Central memory CD8-positive, alpha-beta T cell (primary cell): ENCODE measurements at regions not wholly inside any gene's neighbourhood (a gene's known extent, or its start where the extent isn't known, plus 50 kb on each side); places are given as distances from the start of the nearest gene placed in this dataset.
A peak's percentile ranks its signal among the peaks of the same experiment; 100 is the strongest.

Experiments used
- ATAC-seq: fragments of 150-1000 bp; cut with Tn5 transposase; replicated peaks from 2 replicates; pipeline ENCODE4 v1.10.0; 2022; ENCODE audit warnings: mild to moderate bottlenecking, moderate FRiP score, moderate number of reproducible peaks; ENCODE audit not compliant: poor library complexity, severe bottlenecking; ENCODE audit errors: extremely low read depth
- DNase-seq, 2 donors: peaks; one replicate each; pipeline ENCODE4 v3.0.0; 2021; ENCODE audit warnings: low spot score in 2 of 2
- H3K27ac Mint-ChIP-seq: one replicate; pipeline ENCODE4 v1.8.0; 2022; ENCODE audit warnings: low read depth, mild to moderate bottlenecking, moderate library complexity, mixed read lengths
- H3K27me3 Mint-ChIP-seq: one replicate; pipeline ENCODE4 v1.8.0; 2022; ENCODE audit warnings: mixed read lengths
- H3K36me3 Mint-ChIP-seq: one replicate; pipeline ENCODE4 v1.8.0; 2022; ENCODE audit warnings: mild to moderate bottlenecking, moderate library complexity, mixed read lengths; ENCODE audit not compliant: insufficient read depth
- H3K4me1 Mint-ChIP-seq: one replicate; pipeline ENCODE4 v1.8.0; 2022; ENCODE audit warnings: mixed read lengths
- H3K4me3 Mint-ChIP-seq: one replicate; pipeline ENCODE4 v1.8.0; 2022; ENCODE audit warnings: mild to moderate bottlenecking, moderate library complexity, mixed read lengths
- H3K9me3 Mint-ChIP-seq: one replicate; pipeline ENCODE4 v1.8.0; 2022; ENCODE audit warnings: mixed read lengths

DNA sequence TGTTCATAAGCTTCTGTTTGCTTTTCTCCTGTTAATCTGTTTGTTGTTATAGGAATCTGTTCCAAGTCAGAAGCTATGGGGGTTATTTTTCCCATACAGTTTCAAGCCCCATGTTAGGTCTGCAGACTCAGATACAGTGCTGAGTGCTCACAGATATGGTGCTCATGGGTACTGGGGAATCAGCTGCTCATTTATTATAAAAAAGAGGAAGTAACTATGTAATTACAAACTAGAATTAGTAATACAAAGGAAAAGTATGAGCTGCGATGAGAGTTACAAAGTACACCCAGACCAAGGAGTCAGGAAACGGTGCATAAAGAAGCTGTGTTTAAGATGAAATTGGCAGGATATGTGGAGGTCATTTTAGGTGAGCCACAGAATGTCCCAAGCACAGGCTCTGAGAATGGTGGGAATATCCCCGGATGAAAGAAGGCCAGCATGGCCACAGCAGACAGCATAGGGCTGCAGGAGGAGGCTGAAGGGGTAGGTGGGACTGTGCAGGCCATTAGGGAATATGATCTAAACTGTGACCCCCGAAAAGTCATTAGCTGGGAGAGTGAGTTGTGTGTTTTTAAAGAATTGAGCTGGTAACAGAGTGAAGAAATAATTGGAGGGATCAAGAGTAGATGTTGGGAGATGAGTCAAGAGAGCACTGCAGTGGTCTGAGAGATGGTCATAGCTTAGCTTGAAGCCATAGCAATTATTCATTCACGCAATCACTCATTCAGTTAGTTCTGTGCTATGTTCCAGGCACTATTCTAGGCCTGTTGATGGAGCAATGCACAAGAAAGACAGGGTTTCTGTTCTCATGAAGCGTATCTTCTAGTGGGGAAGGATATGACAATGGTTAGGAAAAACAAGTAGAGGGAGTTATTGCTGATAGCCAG lies 177.4 kb upstream of the UBL3 start:
- no peak for DNase-seq
- Mint-ChIP-seq H3K9me3 (no peaks in the 10 kb centered on the region), H3K27ac (no peak overlapping the region)

DNA sequence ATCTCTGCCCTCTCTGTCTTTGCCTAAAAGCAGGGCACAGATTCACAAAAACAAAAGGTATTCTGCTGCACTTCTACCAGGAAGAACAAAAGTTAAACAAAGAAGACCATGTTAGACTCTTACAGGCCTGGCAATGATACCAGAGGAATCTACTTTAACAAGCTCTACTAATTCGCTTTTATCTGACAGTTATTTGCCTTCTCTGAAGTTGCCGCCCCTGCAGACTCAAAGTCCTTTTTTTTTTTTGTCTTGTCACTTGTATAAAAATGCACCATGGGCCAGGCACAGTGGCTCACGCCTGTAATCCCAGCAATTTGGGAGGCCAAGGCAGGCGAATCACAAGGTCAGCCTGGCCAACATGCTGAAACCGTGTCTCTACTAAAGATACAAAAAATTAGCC lies 176.5 kb upstream of the UBL3 start:
- Mint-ChIP-seq H3K27ac (no peak overlapping the region), H3K9me3 (no peaks in the 10 kb centered on the region), H3K4me1 (no peaks in the 10 kb centered on the region), H3K27me3 (no peaks in the 10 kb centered on the region), H3K4me3 (no peak overlapping the region), H3K36me3 (peaks cover 5% of the 10 kb centered on the region)
- ATAC-seq (no peak), DNase-seq (no peak)

More for the DNA sequence above, 177.4 kb upstream of the UBL3 start:
- Mint-ChIP-seq H3K4me1 (no peaks in the 10 kb centered on the region), H3K27me3 (no peaks in the 10 kb centered on the region), H3K4me3 (no peak overlapping the region), H3K36me3 (peaks cover 4% of the 10 kb centered on the region)
- ATAC-seq: no peak

DNA sequence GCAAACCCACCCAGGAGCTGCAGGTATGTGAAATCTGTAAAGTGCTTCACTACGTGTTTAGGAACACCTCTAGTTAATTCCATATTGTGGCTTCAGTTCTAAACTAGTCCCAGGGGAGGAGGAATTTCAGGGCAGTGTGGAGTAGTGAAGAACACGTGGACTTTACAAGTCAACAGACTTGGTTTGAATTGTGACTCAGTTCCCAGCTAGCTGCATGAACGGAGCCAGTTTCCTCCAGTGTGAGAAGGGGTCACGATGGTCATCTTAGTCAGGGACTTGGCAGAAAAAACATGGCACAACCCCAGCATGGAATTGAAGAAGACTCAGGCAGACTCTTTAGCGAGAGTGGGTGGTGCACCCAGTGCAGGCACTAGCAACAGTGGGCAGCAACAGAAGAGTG lies 175.7 kb upstream of the UBL3 start:
- H3K36me3 Mint-ChIP-seq: peaks cover 5% of the 10 kb centered on the region
- no peak overlapping the region for H3K4me3 Mint-ChIP-seq
- H3K4me1 Mint-ChIP-seq: no peaks in the 10 kb centered on the region
- no peak overlapping the region for H3K27ac Mint-ChIP-seq
- no peaks in the 10 kb centered on the region for H3K27me3 Mint-ChIP-seq
- DNase-seq: no peak
- no peak for ATAC-seq
- H3K9me3 Mint-ChIP-seq: no peaks in the 10 kb centered on the region

DNA sequence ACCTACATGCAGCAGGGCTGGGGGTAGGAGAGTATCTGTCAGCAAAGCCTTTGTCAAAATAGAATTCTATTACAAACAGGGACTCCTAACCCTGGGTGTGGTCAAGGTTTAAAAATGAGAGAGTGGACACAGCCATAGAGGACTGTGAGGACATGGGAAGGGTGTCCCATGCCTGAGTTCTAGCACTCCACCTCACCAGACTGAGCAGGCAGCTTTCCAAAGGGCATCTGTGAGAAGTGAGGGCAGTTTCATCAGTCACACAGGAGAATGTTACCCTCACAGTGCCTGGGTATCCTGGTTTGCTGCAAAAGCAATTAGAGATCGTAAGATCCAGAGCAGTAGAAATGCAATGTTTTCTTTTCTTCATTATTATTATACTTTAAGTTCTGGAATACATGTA lies 174.9 kb upstream of the UBL3 start:
- H3K27ac Mint-ChIP-seq: no peak overlapping the region
- peaks cover 5% of the 10 kb centered on the region for H3K36me3 Mint-ChIP-seq
- ATAC-seq (no peak), DNase-seq (no peak)
- H3K4me1 Mint-ChIP-seq: no peaks in the 10 kb centered on the region
- no peaks in the 10 kb centered on the region for H3K9me3 Mint-ChIP-seq
- H3K27me3 Mint-ChIP-seq: no peaks in the 10 kb centered on the region
- no peak overlapping the region for H3K4me3 Mint-ChIP-seq

DNA sequence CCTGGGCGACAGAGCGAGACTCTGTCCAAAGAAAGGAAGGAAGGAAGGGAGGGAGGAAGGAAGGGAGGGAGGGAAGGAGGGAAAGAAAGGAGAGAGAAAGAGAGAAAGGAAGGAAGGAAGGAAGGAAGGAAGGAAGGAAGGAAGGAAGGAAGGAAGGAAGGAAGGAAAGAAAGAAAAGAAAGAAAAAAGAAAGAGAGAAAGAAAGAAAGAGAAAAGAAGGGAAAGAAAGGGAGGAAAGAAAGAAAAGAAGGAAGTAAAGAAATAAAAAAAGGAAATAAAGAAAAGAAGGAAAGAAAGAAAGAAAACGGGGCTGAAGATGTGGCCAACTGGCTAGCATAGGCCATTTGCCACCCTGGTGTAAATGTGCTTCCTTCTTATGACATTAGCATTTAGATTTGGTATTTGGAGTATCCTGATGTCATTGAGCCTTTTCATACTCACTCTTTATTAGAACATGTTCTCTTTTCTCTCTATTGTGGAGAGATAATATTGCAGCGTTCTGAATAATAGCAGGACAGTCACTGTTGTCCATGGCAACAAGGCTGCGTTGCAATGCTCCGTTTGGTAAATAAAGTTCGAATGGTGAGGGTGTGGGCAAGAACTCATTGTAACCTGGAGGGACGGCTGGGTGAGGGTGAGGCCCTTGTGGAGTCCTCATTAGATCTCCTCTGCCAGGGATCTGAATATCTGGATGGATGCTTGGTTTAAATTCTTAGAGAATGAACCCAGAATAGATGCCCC lies 173.9 kb upstream of the UBL3 start:
- H3K4me3 Mint-ChIP-seq: no peak overlapping the region
- ATAC-seq (no peak), DNase-seq (no peak)
- H3K27me3 Mint-ChIP-seq: no peaks in the 10 kb centered on the region
- peak overlapping the region; percentile 27 for H3K27ac Mint-ChIP-seq
- H3K4me1 Mint-ChIP-seq: no peaks in the 10 kb centered on the region
- no peaks in the 10 kb centered on the region for H3K9me3 Mint-ChIP-seq
- peaks cover 5% of the 10 kb centered on the region for H3K36me3 Mint-ChIP-seq

DNA sequence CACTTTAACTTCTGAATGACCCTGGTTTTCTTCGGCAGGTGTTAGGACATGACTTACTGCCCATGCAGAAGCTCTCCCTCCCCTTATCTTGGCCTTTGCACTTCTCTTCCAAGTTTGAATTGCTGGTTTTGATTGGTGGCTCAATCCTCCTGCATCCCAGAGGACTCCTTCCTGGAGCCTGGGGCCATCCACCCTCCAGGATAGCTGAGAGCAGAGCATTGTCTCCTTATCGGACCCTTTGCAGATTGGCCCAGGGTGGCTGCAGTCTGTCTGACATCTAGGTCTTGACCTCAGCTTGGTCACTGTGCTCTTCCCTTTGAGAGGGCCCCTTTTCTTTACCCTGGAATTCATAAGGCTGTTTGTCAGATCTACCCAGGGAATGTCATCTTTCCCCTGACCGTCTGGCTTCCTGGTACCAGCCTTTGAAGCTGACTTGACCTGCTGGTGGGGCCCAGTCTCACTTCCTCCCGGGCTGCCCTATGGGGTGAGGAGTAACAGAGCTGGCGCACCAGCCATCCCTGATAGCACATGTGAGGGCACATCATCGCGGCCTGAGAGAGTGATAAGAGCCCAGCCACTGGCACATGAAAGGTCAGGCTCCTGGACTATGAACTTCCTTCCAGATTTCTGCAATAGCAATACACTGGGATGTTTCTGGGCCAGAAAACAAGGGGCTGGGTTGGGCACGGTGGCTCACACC lies 172.9 kb upstream of the UBL3 start:
- peaks cover 5% of the 10 kb centered on the region for H3K36me3 Mint-ChIP-seq
- H3K27ac Mint-ChIP-seq: peak overlapping the region; percentile 27
- no peaks in the 10 kb centered on the region for H3K9me3 Mint-ChIP-seq
- H3K4me3 Mint-ChIP-seq: no peak overlapping the region
- no peaks in the 10 kb centered on the region for H3K27me3 Mint-ChIP-seq
- H3K4me1 Mint-ChIP-seq: no peaks in the 10 kb centered on the region
- DNase-seq: no peak
- no peak for ATAC-seq

DNA sequence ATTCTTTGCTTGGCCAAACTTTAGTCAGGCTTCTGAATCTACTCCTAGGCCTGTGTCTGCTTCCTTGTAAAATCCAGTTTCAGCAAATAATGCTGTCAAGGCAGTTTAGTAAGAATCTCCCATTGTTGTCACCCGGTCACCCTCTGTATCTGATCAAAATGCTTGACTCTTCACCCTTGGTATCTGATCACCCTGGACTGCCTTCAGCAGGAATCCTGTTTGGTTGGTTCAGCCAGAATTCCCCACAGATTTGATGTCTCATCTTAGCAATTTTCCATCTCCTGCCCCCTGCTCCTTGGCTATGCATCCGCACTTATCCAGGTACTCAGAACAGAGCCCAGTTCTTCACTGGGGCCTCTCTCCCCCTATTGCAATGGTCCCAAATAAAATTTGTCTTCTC lies 172.4 kb upstream of the UBL3 start:
- Mint-ChIP-seq H3K27ac (no peak overlapping the region), H3K4me3 (no peak overlapping the region), H3K4me1 (no peaks in the 10 kb centered on the region), H3K27me3 (no peaks in the 10 kb centered on the region), H3K9me3 (no peaks in the 10 kb centered on the region), H3K36me3 (peaks cover 5% of the 10 kb centered on the region)
- ATAC-seq (no peak), DNase-seq (no peak)

DNA sequence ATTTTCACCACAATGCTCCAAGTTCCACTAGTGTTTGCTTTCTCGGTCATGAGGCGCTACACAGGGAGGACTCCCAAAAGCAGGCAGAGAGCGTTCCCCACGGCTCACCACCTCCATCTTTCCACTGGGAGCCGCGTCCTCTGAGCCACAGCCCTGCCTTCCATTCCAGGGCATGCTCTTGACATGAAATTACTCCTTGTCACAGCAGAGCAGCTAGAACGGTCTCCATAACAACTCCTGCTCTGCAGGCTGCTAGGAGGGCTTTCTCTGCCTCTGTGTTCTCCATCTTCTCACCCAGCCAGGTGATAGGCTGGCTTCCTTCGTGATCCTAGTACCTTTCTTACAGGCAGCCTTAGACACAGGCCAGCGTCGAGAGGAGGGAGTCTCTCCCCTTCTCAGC lies 171.8 kb upstream of the UBL3 start:
- DNase-seq (no peak), ATAC-seq (no peak)
- Mint-ChIP-seq H3K36me3 (peaks cover 7% of the 10 kb centered on the region), H3K9me3 (no peaks in the 10 kb centered on the region), H3K27ac (no peak overlapping the region), H3K4me1 (no peaks in the 10 kb centered on the region), H3K4me3 (no peak overlapping the region), H3K27me3 (no peaks in the 10 kb centered on the region)

DNA sequence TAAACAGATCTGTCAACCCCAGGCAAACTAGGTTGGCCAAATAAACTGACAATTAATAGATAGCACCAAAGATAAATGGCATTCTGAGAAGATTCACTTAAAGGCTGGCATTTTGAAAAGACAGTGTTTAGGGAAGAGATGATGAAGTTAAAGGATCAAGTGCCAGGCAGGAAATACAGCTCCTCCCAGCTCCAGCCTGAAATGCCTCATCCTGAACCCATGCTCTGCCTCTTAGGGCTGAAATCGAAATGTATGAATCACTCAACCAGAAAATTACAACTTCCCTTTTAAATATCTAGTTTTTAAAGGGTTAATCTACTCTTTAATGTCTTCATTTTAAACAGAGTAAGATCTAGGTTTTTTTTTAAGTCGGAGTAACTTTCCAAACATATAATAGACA lies 171.2 kb upstream of the UBL3 start:
- ATAC-seq: no peak
- no peak for DNase-seq
- Mint-ChIP-seq H3K36me3 (peaks cover 8% of the 10 kb centered on the region), H3K9me3 (no peaks in the 10 kb centered on the region), H3K4me3 (no peak overlapping the region), H3K27me3 (no peaks in the 10 kb centered on the region), H3K4me1 (no peaks in the 10 kb centered on the region), H3K27ac (no peak overlapping the region)

DNA sequence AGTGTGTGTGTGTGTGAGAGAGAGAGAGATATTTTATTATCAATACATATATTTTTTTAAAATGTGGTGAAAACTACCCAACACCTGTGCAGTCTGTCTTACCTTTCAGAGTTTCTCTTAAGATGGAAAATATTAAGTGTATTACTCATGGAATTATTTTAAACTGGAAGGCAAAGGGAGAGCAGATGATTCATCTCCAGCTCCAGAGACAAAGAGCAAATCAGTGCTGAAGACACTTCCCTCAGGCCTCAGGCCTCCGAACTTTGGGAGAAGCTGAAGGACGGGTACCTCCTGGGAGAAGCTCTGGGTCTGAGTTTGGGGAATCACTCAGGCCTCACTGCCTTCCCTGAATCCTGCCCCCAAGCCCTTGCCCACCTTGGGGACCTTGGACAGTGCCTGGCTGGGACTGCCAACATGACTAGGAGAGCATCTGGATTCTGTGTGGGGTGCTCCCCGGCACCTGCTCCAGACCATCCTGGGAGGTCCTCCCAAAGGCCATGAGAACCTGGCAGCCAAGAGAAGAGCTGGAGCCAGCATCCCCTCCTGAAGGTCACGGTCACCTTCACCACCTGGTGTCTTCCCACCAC lies 170.4 kb upstream of the UBL3 start:
- Mint-ChIP-seq H3K27me3 (no peaks in the 10 kb centered on the region), H3K36me3 (peaks cover 8% of the 10 kb centered on the region), H3K9me3 (no peaks in the 10 kb centered on the region), H3K4me1 (no peaks in the 10 kb centered on the region), H3K27ac (no peak overlapping the region), H3K4me3 (no peak overlapping the region)
- ATAC-seq: no peak
- no peak for DNase-seq

DNA sequence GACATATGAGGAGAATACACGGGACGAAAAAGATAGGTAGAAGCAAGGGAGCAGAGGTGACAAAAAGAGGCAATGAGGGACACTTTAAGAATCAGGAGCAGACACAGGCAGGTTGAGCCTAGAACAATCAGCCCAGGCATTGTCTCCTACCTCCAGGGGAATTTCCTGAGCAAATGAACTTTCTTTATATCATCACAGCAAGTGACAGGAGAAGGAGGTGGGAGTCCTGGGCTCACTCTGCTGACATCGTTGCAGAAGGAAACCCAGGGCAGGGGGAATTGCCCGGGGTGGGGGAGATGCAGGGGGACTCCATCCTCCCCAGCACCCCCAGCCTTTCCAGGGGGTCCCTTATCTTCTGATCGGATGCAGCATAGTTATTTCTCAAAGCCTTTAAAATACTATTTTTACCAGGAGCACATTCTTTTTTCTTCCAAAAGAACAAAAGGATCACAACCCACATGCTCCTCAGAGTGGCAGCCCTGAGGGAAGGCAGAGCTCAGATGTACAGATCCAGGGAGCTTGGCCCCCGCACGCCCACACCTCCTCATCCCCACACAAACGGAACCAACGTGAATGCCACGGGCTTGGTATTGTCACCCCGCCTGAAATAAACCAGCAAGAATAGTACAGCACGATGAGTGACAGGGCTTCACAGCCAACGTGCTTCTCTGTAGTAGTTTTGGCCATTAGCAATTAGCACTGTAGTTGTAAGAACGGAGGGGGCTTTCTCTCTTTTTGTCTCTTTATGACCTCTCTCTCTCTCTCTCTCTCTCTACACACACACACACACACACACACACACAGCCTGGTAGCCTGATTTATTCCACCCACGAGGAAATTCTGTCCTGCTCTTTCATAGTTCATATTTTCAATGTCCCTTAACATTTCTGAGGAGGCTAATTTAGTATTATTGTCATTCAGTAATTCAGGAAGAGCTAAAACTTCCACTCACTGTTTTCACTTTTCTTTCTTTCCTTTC lies 169.5 kb upstream of the UBL3 start:
- DNase-seq (no peak), ATAC-seq (no peak)
- no peaks in the 10 kb centered on the region for H3K9me3 Mint-ChIP-seq
- no peaks in the 10 kb centered on the region for H3K4me1 Mint-ChIP-seq
- peaks cover 5% of the 10 kb centered on the region for H3K36me3 Mint-ChIP-seq
- H3K4me3 Mint-ChIP-seq: no peak overlapping the region
- no peak overlapping the region for H3K27ac Mint-ChIP-seq
- H3K27me3 Mint-ChIP-seq: peaks cover 2% of the 10 kb centered on the region

DNA sequence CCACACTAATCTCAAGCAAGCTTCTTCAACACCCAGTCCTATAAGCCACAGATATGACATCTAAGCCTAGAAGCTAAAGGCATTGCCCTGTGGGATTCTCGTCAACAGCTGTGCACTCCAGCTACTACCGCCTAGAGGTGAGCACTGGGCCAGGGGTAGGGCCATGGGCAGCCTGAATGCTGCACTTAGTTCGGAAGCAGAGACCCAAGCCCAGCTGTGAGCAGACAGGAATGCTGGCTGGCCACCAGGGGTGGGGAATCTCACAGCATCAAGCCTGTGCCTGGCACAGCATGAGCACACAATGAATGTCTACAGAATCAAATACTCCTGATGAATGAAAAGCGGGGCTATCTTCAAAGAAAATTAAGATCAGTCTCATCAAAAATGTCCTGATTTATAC lies 167.5 kb upstream of the UBL3 start:
- Mint-ChIP-seq H3K9me3 (no peaks in the 10 kb centered on the region), H3K4me1 (no peaks in the 10 kb centered on the region), H3K27ac (no peak overlapping the region), H3K27me3 (peaks cover 10% of the 10 kb centered on the region), H3K36me3 (peaks cover 5% of the 10 kb centered on the region), H3K4me3 (no peak overlapping the region)
- DNase-seq (no peak), ATAC-seq (no peak)
